ENCODE measurements at regions not wholly inside any gene's neighbourhood (a gene's known extent, or its start where the extent isn't known, plus 50 kb on each side); places are given as distances from the start of the nearest gene placed in this dataset.

DNA sequence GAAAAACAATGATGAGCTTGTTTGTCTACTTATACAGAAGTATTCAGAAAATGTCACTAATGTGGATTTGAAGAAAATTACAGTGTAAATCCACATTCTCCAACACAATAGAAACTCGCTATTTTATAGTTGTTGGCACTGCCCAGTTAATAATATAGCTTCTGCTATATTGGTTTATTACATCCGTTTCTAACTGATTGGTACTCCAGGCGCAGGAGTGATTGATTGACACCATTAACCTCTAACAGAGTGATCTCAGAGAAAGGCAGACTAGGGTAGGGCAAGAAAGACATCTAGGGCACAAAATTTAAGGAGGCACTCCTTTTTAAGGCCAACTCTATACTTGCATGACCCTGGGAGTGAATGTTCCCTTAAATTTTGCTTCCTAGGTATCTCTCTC, 84.0 kb upstream of the MIER3 start:
- TF ChIP-seq CTCF (optimal IDR thresholded peaks at IDR 0.05 in 1 of 3, IDR thresholded peaks at IDR 0.05 in 1 of 3, conservative IDR thresholded peaks at IDR 0.05 in 1 of 3; ENCODE audit: extremely low read depth in 1 of 3, insufficient read depth in 2 of 3, low read length in 3 of 3) (no peak), EZH2 (IDR thresholded peaks at IDR 0.05; ENCODE audit: low read length) (no peak)
